Fibroblast of lung (primary cell): ENCODE measurements at regions not wholly inside any gene's neighbourhood (a gene's known extent, or its start where the extent isn't known, plus 50 kb on each side); places are given as distances from the start of the nearest gene placed in this dataset.

Experiments
- DNase-seq, 2 donors: peaks; one replicate each; pipeline versions ENCODE4 v3.0.0 to v3.0.0-alpha.2; 2010; ENCODE audit warnings: low read depth in 2 of 2
- H2AFZ ChIP-seq: 2 replicates; pipeline ENCODE4 v1.5.1; 2012; ENCODE audit warnings: low read length, control low read depth, inconsistent platforms
- H3K27ac ChIP-seq: 2 replicates; pipeline ENCODE4 v1.5.1; 2011; ENCODE audit warnings: low read length, control low read depth; ENCODE audit not compliant: insufficient read depth
- H3K27me3 ChIP-seq: 2 replicates; pipeline ENCODE4 v1.5.1; 2011; ENCODE audit warnings: mild to moderate bottlenecking, low read length; ENCODE audit not compliant: control insufficient read depth, insufficient read depth
- H3K36me3 ChIP-seq: 2 replicates; pipeline ENCODE4 v1.5.1; 2011; ENCODE audit warnings: low read length; ENCODE audit not compliant: control insufficient read depth, insufficient read depth
- H3K4me1 ChIP-seq: 2 replicates; pipeline ENCODE4 v1.5.1; 2011; ENCODE audit warnings: low read length; ENCODE audit not compliant: control insufficient read depth, insufficient read depth; ENCODE audit errors: extremely low read depth
- H3K4me2 ChIP-seq: 2 replicates; pipeline ENCODE4 v1.5.1; 2011; ENCODE audit warnings: low read length, control low read depth; ENCODE audit not compliant: insufficient read depth; ENCODE audit errors: extremely low read depth
- H3K4me3 ChIP-seq, 4 experiments: fragments of 200-600 bp in 1 of 4; sonication (generic) in 1 of 4; replicated peaks in 1 of 4; 2 replicates each; pipeline ENCODE4 v1.5.1; 2011 to 2016; ENCODE audit warnings: low read length in 4 of 4, low read depth in 3 of 4, mild to moderate bottlenecking in 3 of 4, control low read depth in 2 of 4, inconsistent platforms in 1 of 4, mixed read lengths in 1 of 4; ENCODE audit not compliant: insufficient read depth in 1 of 4; ENCODE audit errors: control extremely low read depth in 1 of 4
- H3K79me2 ChIP-seq: 2 replicates; pipeline ENCODE4 v1.5.1; 2012; ENCODE audit warnings: mild to moderate bottlenecking, low read length, inconsistent platforms; ENCODE audit not compliant: control insufficient read depth, insufficient read depth
- H3K9ac ChIP-seq: 2 replicates; pipeline ENCODE4 v1.5.1; 2011; ENCODE audit warnings: mild to moderate bottlenecking, low read length, control low read depth; ENCODE audit not compliant: insufficient read depth
- H3K9me3 ChIP-seq: 2 replicates; pipeline ENCODE4 v1.5.1; 2012; ENCODE audit warnings: low read depth, low read length; ENCODE audit not compliant: control insufficient read depth, insufficient read depth
- H4K20me1 ChIP-seq: 2 replicates; pipeline ENCODE4 v1.5.1; 2011; ENCODE audit warnings: low read length; ENCODE audit not compliant: control insufficient read depth, insufficient read depth; ENCODE audit errors: extremely low read depth
- EZH2 ChIP-seq: IDR thresholded peaks from 2 replicates; pipeline ENCODE4 v1.5.1; 2012; ENCODE audit warnings: low read length, control low read depth, mild to moderate bottlenecking; ENCODE audit errors: missing control alignments
- TF ChIP-seq, protein P1 (sequence below), 2 donors: IDR thresholded peaks in 1 of 2; conservative IDR thresholded peaks in 1 of 2; 1 replicate in 1 of 2; 2 replicates in 1 of 2; pipeline ENCODE4 v1.5.1; 2011 to 2012; ENCODE audit warnings: low read length in 2 of 2, control low read depth in 1 of 2, inconsistent platforms in 1 of 2, low read depth in 1 of 2, mild to moderate bottlenecking in 1 of 2

DNA sequence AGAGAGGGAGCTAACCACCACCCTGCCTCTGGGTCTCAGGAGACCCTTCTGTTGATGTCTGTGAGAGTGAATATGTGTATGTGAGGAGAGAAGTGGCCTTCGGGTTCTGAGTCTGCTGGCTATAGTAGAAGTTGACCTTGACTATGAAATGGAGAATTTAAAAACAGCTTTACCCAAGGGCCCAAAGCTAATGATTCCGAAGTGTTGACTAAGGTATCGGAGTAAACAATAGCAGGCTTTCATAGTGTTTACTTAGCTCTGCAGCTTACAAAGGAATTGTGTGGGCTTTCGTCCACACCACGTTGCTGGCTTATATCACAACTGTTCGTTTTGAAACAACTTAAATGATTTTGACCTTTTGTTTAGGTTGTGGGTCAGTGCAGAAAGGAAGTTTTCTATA lies 126.5 kb upstream of the JAG1 start:
- H3K36me3 ChIP-seq, result no peaks in the 10 kb centered on the region
- H4K20me1 ChIP-seq, result no peaks in the 10 kb centered on the region
- no peak for TF ChIP-seq EZH2
- TF ChIP-seq, protein P1, sequence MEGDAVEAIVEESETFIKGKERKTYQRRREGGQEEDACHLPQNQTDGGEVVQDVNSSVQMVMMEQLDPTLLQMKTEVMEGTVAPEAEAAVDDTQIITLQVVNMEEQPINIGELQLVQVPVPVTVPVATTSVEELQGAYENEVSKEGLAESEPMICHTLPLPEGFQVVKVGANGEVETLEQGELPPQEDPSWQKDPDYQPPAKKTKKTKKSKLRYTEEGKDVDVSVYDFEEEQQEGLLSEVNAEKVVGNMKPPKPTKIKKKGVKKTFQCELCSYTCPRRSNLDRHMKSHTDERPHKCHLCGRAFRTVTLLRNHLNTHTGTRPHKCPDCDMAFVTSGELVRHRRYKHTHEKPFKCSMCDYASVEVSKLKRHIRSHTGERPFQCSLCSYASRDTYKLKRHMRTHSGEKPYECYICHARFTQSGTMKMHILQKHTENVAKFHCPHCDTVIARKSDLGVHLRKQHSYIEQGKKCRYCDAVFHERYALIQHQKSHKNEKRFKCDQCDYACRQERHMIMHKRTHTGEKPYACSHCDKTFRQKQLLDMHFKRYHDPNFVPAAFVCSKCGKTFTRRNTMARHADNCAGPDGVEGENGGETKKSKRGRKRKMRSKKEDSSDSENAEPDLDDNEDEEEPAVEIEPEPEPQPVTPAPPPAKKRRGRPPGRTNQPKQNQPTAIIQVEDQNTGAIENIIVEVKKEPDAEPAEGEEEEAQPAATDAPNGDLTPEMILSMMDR (conservative IDR thresholded peaks at IDR 0.05 in 1 of 2, IDR thresholded peaks at IDR 0.05 in 1 of 2; ENCODE audit: low read depth in 1 of 2, low read length in 2 of 2), result no peak
- no peaks in the 10 kb centered on the region for H3K27me3 ChIP-seq
- no peak overlapping the region for H3K9ac ChIP-seq
- no peak overlapping the region for H3K4me3 ChIP-seq
- no peaks in the 10 kb centered on the region for H3K4me1 ChIP-seq
- H3K9me3 ChIP-seq, result no peaks in the 10 kb centered on the region
- no peak overlapping the region for H3K4me2 ChIP-seq
- no peak overlapping the region for H2AFZ ChIP-seq
- no peak for DNase-seq
- no peak overlapping the region for H3K27ac ChIP-seq
- no peaks in the 10 kb centered on the region for H3K79me2 ChIP-seq

DNA sequence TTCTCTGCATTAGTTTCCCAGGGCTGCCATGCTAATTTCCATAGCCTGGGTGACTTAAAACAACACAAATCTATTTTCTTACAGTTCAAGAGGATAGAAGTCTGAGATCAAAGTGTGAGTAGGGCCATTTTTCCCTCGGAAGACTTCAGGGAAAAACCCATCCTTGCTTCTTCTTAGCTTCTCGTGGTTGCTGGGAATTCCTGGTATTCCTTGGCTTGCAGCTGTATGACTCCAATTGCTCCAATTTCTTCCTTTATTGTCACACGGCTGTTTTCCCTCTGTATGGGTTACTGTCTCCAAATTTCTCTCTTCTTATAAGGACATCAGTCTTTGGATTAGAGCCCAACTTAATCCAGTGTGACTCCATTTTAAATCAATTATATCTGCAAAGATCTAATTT lies 128.4 kb upstream of the JAG1 start:
- no peak for TF ChIP-seq EZH2
- TF ChIP-seq, protein P1 (conservative IDR thresholded peaks at IDR 0.05 in 1 of 2, IDR thresholded peaks at IDR 0.05 in 1 of 2; ENCODE audit: low read depth in 1 of 2, low read length in 2 of 2), result no peak
- H4K20me1 ChIP-seq, result no peaks in the 10 kb centered on the region
- H3K9ac ChIP-seq, result no peak overlapping the region
- H3K9me3 ChIP-seq, result no peaks in the 10 kb centered on the region
- no peaks in the 10 kb centered on the region for H3K36me3 ChIP-seq
- H3K4me2 ChIP-seq, result no peak overlapping the region
- no peak overlapping the region for H3K4me3 ChIP-seq
- H3K27ac ChIP-seq, result no peak overlapping the region
- H3K4me1 ChIP-seq, result no peaks in the 10 kb centered on the region
- DNase-seq, result peak in 1 of 2 donors; percentile 74
- H3K79me2 ChIP-seq, result no peaks in the 10 kb centered on the region
- no peaks in the 10 kb centered on the region for H3K27me3 ChIP-seq
- no peak overlapping the region for H2AFZ ChIP-seq

DNA sequence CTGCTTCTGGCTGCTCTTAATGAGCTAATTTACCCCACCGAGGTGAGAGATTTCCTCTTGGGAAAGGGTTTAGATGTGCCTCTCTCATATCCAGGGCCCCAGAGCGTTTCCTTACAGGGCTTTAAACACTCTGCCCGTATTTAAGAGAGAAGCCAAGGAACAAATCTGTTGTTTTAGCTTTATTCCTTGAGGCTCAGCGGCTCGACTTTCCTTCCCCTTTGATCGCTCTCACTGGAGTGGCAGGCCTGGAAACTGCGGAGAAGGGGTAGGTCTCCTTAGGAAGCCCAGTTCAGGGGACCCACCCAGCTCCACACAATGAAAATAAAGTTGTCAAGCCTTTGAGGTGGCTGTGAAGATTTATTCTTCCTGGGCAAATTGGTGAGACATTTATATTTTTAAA lies 132.0 kb upstream of the JAG1 start:
- Histone ChIP-seq H3K9me3 (no peaks in the 10 kb centered on the region), H3K27ac (no peak overlapping the region)
- TF ChIP-seq EZH2, result no peak
- TF ChIP-seq, protein P1 (conservative IDR thresholded peaks at IDR 0.05 in 1 of 2, IDR thresholded peaks at IDR 0.05 in 1 of 2; ENCODE audit: low read depth in 1 of 2, low read length in 2 of 2), result no peak

More for the DNA sequence above, 132.0 kb upstream of the JAG1 start:
- Histone ChIP-seq H3K4me3 (no peak overlapping the region), H3K4me2 (no peak overlapping the region), H3K36me3 (no peaks in the 10 kb centered on the region), H4K20me1 (no peaks in the 10 kb centered on the region), H3K9ac (no peak overlapping the region), H2AFZ (no peak overlapping the region), H3K27me3 (no peaks in the 10 kb centered on the region), H3K4me1 (no peaks in the 10 kb centered on the region), H3K79me2 (no peaks in the 10 kb centered on the region)
- no peak for DNase-seq
